WTC11 (cell line): ENCODE measurements at regions not wholly inside any gene's neighbourhood (a gene's known extent, or its start where the extent isn't known, plus 50 kb on each side); places are given as distances from the start of the nearest gene placed in this dataset.

Source experiments
- ATAC-seq: fragments of 200-7000 bp; cut with Tn5 transposase; 2 replicates; pipeline ENCODE4 v1.10.0; 2021; ENCODE audit warnings: mild to moderate bottlenecking, moderate library complexity
- CTCF ChIA-PET: fragments of 300-600 bp; sonication (Branson Sonifier 250); formaldehyde crosslinking; loops from one replicate; lab custom pipeline; 2021; ENCODE audit warnings: antibody characterized with exemption; lab: Charles Lee
- POLR2A ChIA-PET: fragments of 350-600 bp; sonication (Branson Sonifier 250); formaldehyde crosslinking; loops from one replicate; lab custom pipeline; 2021; ENCODE audit warnings: antibody characterized with exemption; lab: Charles Lee
- DNase-seq: peaks from one replicate; pipeline ENCODE4 v3.0.0; 2021; ENCODE audit warnings: low spot score
- H3K27ac Mint-ChIP-seq: 2 replicates; pipeline ENCODE4 v1.8.0; 2021; ENCODE audit warnings: mixed read lengths
- H3K27me3 Mint-ChIP-seq: 2 replicates; pipeline ENCODE4 v1.8.0; 2021; ENCODE audit warnings: low read depth, mild to moderate bottlenecking, moderate library complexity, mixed read lengths
- H3K36me3 Mint-ChIP-seq: 2 replicates; pipeline ENCODE4 v1.8.0; 2021; ENCODE audit warnings: mixed read lengths
- H3K4me1 Mint-ChIP-seq: 2 replicates; pipeline ENCODE4 v1.8.0; 2022; ENCODE audit warnings: mixed read lengths
- H3K4me3 Mint-ChIP-seq: 2 replicates; pipeline ENCODE4 v1.8.0; 2021; ENCODE audit warnings: mild to moderate bottlenecking, moderate library complexity, mixed read lengths
- H3K9me3 Mint-ChIP-seq: 2 replicates; pipeline ENCODE4 v1.8.0; 2021; ENCODE audit warnings: mixed read lengths
- CREM ChIP-seq: sonication (generic); formaldehyde crosslinking; IDR thresholded peaks from 2 replicates; pipeline ENCODE4 v1.8.1; 2022; ENCODE audit warnings: mild to moderate bottlenecking, missing genetic modification reagents, moderate library complexity
- EMX1 ChIP-seq: fragments of 250-450 bp; sonication (Bioruptor Pico); IDR thresholded peaks from 2 replicates; pipeline ENCODE4 v1.8.0; 2021; ENCODE audit warnings: mild to moderate bottlenecking
- FOXJ3 ChIP-seq: sonication (generic); formaldehyde crosslinking; IDR thresholded peaks from 2 replicates; pipeline ENCODE4 v1.9.0; 2021; ENCODE audit warnings: missing genetic modification reagents, mild to moderate bottlenecking, borderline replicate concordance
- FOXK1 ChIP-seq: sonication (generic); formaldehyde crosslinking; IDR thresholded peaks from 2 replicates; pipeline ENCODE4 v1.8.0; 2022; ENCODE audit warnings: mild to moderate bottlenecking, moderate library complexity, missing genetic modification reagents
- JAZF1 ChIP-seq: fragments of 250-450 bp; sonication (Bioruptor Pico); IDR thresholded peaks from 2 replicates; pipeline ENCODE4 v1.9.0; 2021; ENCODE audit warnings: moderate library complexity, mild to moderate bottlenecking, inconsistent platforms
- NFE2L1 ChIP-seq: sonication (generic); formaldehyde crosslinking; IDR thresholded peaks from 2 replicates; pipeline ENCODE4 v1.8.1; 2023; ENCODE audit warnings: missing genetic modification reagents
- TCF7 ChIP-seq: sonication (generic); formaldehyde crosslinking; IDR thresholded peaks from 2 replicates; pipeline ENCODE4 v1.8.0; 2022; ENCODE audit warnings: mild to moderate bottlenecking, low read depth, missing genetic modification reagents, moderate library complexity
- TEAD1 ChIP-seq: sonication (generic); formaldehyde crosslinking; IDR thresholded peaks from 2 replicates; pipeline ENCODE4 v1.8.0; 2022; ENCODE audit warnings: mild to moderate bottlenecking, missing genetic modification reagents
- ZBTB21 ChIP-seq: sonication (generic); formaldehyde crosslinking; IDR thresholded peaks from 2 replicates; pipeline ENCODE4 v1.8.1; 2023; ENCODE audit warnings: mild to moderate bottlenecking, missing genetic modification reagents, borderline replicate concordance
- ZNF138 ChIP-seq: sonication (generic); formaldehyde crosslinking; conservative IDR thresholded peaks from 2 replicates; pipeline ENCODE4 v1.8.1; 2022; ENCODE audit warnings: mild to moderate bottlenecking, moderate library complexity, missing genetic modification reagents
- ZNF219 ChIP-seq: sonication (generic); formaldehyde crosslinking; IDR thresholded peaks from 2 replicates; pipeline ENCODE4 v1.8.0; 2023; ENCODE audit warnings: missing genetic modification reagents, mild to moderate bottlenecking, borderline replicate concordance
- ZNF416 ChIP-seq: fragments of 250-450 bp; sonication (Bioruptor Pico); IDR thresholded peaks from 2 replicates; pipeline ENCODE4 v1.9.0; 2021; ENCODE audit warnings: mild to moderate bottlenecking, inconsistent platforms
- ZNF671 ChIP-seq: fragments of 250-450 bp; sonication (Bioruptor Pico); IDR thresholded peaks from 2 replicates; pipeline ENCODE4 v1.8.0; 2021; ENCODE audit warnings: mild to moderate bottlenecking
- TF ChIP-seq, protein P1 (sequence below): fragments of 250-450 bp; sonication (Bioruptor Pico); IDR thresholded peaks from 2 replicates; pipeline ENCODE4 v1.9.0; 2021; ENCODE audit warnings: moderate library complexity, mild to moderate bottlenecking, inconsistent platforms, borderline replicate concordance
- TF ChIP-seq, protein P2 (sequence below): fragments of 250-450 bp; sonication (Bioruptor Pico); conservative IDR thresholded peaks from 2 replicates; pipeline ENCODE4 v1.9.0; 2021; ENCODE audit warnings: mild to moderate bottlenecking
- TF ChIP-seq, protein P3 (sequence below): sonication (generic); formaldehyde crosslinking; IDR thresholded peaks from 2 replicates; pipeline ENCODE4 v1.8.1; 2022; ENCODE audit warnings: low read depth, mild to moderate bottlenecking, moderate library complexity, missing genetic modification reagents, borderline replicate concordance
- TF ChIP-seq, protein P4 (sequence below): sonication (generic); formaldehyde crosslinking; IDR thresholded peaks from 2 replicates; pipeline ENCODE4 v1.8.1; 2023; ENCODE audit warnings: mild to moderate bottlenecking, missing genetic modification reagents, moderate library complexity
- TF ChIP-seq, protein P5 (sequence below): sonication (generic); formaldehyde crosslinking; IDR thresholded peaks from 2 replicates; pipeline ENCODE4 v1.8.1; 2023; ENCODE audit warnings: mild to moderate bottlenecking, moderate library complexity, missing genetic modification reagents
- TF ChIP-seq, protein P6 (sequence below): fragments of 250-450 bp; sonication (Bioruptor Pico); IDR thresholded peaks from 2 replicates; pipeline ENCODE4 v1.9.0; 2021; ENCODE audit warnings: mild to moderate bottlenecking, borderline replicate concordance

DNA sequence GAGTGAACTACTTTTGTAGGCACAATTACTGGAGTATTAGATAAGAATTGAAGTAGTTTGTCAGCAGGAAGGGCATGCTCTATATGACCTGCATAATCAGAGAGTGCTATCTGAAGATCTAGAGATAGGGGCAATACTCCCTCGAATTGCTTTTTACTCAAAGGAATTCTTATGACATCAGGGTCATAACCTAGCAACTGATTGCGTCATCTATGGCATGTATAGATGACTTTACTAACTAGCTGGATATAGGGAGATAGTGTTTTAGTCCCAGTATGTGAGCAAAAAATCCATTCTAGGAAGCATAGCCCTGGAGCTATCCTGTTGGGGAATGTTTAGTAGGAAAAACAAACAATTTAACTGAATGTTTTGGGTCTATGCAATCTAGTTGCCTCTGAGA, 109.5 kb upstream of the ZNF267 start:
- TF ChIP-seq, protein P1, sequence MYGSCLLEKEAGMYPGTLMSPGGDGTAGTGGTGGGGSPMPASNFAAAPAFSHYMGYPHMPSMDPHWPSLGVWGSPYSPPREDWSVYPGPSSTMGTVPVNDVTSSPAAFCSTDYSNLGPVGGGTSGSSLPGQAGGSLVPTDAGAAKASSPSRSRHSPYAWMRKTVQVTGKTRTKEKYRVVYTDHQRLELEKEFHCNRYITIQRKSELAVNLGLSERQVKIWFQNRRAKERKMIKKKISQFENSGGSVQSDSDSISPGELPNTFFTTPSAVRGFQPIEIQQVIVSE (CRISPR knock-in tag), result no peak
- Mint-ChIP-seq H3K36me3 (peaks cover 64% of the 10 kb centered on the region), H3K27ac (no peak overlapping the region), H3K4me1 (no peaks in the 10 kb centered on the region), H3K4me3 (no peak overlapping the region), H3K27me3 (peaks cover 12% of the 10 kb centered on the region), H3K9me3 (peaks cover 81% of the 10 kb centered on the region)
- CTCF ChIA-PET, result no interaction called here
- DNase-seq (no peak), ATAC-seq (no peak)
- POLR2A ChIA-PET, result no interaction called here

DNA sequence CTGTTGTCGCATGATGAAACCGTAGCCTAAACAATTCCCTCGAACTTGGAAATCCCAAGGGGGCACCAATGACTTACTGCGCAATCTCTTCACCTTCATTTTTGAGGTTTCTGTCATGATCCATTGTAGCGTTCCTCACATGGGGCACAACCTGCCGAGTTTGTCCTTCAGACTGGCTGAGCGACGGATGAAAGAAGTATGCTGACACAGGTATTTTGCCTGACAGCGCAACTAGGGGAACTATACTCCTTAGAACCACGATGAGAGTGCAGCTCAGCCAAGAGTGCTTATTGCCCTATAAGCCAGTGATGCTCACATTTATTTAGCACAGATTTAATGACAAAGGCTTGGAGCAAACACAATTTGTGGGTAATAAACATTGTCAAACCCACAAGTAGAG, 106.3 kb upstream of the ZNF267 start:
- Mint-ChIP-seq H3K4me3 (no peak overlapping the region), H3K4me1 (no peaks in the 10 kb centered on the region), H3K9me3 (peaks cover 82% of the 10 kb centered on the region), H3K27me3 (peaks cover 10% of the 10 kb centered on the region), H3K27ac (no peak overlapping the region), H3K36me3 (peaks cover 65% of the 10 kb centered on the region)
- CTCF ChIA-PET, result no interaction called here
- DNase-seq, result no peak
- POLR2A ChIA-PET, result no interaction called here
- TF ChIP-seq, protein P2, sequence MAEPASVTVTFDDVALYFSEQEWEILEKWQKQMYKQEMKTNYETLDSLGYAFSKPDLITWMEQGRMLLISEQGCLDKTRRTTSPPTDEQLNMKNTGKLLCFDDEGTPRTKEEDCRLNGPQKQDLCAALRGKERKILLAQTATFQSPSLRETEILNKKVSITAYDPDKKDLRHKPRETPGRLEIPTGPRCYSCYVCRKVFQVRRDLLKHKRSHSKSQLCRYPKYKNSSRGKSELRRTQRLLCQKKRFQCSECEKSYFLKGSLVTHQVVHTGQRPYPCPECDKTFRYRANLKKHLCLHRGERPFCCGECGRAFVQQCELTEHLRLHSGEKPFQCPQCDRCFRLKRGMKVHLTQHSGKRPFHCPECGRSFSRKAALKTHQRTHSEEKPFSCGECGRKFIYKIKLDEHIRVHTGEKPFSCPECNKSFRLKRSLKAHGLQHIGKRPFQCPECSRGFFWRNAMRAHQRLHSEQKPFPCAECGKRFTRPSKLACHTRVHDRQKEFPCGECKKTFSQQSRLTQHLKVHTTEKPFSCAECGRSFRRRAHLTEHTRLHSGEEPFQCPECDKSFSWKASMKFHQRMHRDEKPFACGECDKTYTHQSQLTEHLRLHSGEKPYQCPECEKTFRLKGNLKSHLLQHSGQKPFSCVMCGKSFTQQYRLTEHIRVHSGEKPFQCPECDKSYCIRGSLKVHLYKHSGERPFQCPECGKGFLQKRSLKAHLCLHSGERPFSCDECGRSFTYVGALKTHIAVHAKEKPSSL (CRISPR knock-in tag), result no peak
- TF ChIP-seq, protein P3, sequence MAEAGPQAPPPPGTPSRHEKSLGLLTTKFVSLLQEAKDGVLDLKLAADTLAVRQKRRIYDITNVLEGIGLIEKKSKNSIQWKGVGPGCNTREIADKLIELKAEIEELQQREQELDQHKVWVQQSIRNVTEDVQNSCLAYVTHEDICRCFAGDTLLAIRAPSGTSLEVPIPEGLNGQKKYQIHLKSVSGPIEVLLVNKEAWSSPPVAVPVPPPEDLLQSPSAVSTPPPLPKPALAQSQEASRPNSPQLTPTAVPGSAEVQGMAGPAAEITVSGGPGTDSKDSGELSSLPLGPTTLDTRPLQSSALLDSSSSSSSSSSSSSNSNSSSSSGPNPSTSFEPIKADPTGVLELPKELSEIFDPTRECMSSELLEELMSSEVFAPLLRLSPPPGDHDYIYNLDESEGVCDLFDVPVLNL (CRISPR knock-in tag), result no peak
- TF ChIP-seq, protein P4, sequence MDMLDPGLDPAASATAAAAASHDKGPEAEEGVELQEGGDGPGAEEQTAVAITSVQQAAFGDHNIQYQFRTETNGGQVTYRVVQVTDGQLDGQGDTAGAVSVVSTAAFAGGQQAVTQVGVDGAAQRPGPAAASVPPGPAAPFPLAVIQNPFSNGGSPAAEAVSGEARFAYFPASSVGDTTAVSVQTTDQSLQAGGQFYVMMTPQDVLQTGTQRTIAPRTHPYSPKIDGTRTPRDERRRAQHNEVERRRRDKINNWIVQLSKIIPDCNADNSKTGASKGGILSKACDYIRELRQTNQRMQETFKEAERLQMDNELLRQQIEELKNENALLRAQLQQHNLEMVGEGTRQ (CRISPR knock-in tag), result no peak
- TF ChIP-seq ZNF138 (CRISPR knock-in tag) (no peak), NFE2L1 (CRISPR knock-in tag) (no peak)
- no peak for ATAC-seq

DNA sequence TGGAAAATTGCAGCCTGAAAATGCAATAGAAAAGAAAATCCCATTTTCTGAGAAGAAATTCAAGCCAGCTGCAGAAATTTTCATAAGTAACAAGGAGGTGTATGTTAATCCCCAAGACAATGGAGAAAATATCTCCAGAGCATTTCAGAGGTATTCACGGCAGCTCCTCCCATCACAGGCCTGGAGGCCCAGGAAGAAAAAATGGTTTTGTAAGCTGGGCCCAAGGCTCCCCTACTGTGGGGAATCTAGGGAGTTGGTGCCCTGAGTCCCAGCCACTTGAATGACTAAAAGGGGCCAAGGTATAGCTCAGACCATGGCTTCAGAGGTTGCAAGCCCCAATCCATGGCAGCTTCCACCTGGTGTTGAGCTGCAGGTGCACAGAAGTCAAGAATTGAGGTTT, 93.3 kb upstream of the ZNF267 start:
- H3K4me1 Mint-ChIP-seq, result no peaks in the 10 kb centered on the region
- CTCF ChIA-PET, result no interaction called here
- H3K36me3 Mint-ChIP-seq, result peaks cover 71% of the 10 kb centered on the region
- peaks cover 13% of the 10 kb centered on the region for H3K27me3 Mint-ChIP-seq
- DNase-seq (no peak), ATAC-seq (no peak)
- no peak overlapping the region for H3K4me3 Mint-ChIP-seq
- TF ChIP-seq, protein P5, sequence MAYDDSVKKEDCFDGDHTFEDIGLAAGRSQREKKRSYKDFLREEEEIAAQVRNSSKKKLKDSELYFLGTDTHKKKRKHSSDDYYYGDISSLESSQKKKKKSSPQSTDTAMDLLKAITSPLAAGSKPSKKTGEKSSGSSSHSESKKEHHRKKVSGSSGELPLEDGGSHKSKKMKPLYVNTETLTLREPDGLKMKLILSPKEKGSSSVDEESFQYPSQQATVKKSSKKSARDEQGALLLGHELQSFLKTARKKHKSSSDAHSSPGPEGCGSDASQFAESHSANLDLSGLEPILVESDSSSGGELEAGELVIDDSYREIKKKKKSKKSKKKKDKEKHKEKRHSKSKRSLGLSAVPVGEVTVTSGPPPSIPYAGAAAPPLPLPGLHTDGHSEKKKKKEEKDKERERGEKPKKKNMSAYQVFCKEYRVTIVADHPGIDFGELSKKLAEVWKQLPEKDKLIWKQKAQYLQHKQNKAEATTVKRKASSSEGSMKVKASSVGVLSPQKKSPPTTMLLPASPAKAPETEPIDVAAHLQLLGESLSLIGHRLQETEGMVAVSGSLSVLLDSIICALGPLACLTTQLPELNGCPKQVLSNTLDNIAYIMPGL (CRISPR knock-in tag), result no peak
- TF ChIP-seq ZBTB21 (no peak), EMX1 (CRISPR knock-in tag) (no peak), CREM (CRISPR knock-in tag) (no peak), ZNF671 (CRISPR knock-in tag) (no peak), TCF7 (no peak), FOXJ3 (CRISPR knock-in tag) (no peak), JAZF1 (CRISPR knock-in tag) (no peak), ZNF416 (CRISPR knock-in tag) (no peak), ZNF219 (CRISPR knock-in tag) (no peak), TEAD1 (CRISPR knock-in tag) (no peak), FOXK1 (CRISPR knock-in tag) (no peak)
- TF ChIP-seq, protein P6, sequence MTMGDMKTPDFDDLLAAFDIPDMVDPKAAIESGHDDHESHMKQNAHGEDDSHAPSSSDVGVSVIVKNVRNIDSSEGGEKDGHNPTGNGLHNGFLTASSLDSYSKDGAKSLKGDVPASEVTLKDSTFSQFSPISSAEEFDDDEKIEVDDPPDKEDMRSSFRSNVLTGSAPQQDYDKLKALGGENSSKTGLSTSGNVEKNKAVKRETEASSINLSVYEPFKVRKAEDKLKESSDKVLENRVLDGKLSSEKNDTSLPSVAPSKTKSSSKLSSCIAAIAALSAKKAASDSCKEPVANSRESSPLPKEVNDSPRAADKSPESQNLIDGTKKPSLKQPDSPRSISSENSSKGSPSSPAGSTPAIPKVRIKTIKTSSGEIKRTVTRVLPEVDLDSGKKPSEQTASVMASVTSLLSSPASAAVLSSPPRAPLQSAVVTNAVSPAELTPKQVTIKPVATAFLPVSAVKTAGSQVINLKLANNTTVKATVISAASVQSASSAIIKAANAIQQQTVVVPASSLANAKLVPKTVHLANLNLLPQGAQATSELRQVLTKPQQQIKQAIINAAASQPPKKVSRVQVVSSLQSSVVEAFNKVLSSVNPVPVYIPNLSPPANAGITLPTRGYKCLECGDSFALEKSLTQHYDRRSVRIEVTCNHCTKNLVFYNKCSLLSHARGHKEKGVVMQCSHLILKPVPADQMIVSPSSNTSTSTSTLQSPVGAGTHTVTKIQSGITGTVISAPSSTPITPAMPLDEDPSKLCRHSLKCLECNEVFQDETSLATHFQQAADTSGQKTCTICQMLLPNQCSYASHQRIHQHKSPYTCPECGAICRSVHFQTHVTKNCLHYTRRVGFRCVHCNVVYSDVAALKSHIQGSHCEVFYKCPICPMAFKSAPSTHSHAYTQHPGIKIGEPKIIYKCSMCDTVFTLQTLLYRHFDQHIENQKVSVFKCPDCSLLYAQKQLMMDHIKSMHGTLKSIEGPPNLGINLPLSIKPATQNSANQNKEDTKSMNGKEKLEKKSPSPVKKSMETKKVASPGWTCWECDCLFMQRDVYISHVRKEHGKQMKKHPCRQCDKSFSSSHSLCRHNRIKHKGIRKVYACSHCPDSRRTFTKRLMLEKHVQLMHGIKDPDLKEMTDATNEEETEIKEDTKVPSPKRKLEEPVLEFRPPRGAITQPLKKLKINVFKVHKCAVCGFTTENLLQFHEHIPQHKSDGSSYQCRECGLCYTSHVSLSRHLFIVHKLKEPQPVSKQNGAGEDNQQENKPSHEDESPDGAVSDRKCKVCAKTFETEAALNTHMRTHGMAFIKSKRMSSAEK (CRISPR knock-in tag), result no peak
- TF ChIP-seq, protein P4 (CRISPR knock-in tag), result no peak
- H3K27ac Mint-ChIP-seq, result no peak overlapping the region
- POLR2A ChIA-PET, result no interaction called here
- peaks cover 90% of the 10 kb centered on the region for H3K9me3 Mint-ChIP-seq
